ENCODE measurements at regions not wholly inside any gene's neighbourhood (a gene's known extent, or its start where the extent isn't known, plus 50 kb on each side); places are given as distances from the start of the nearest gene placed in this dataset.

DNA sequence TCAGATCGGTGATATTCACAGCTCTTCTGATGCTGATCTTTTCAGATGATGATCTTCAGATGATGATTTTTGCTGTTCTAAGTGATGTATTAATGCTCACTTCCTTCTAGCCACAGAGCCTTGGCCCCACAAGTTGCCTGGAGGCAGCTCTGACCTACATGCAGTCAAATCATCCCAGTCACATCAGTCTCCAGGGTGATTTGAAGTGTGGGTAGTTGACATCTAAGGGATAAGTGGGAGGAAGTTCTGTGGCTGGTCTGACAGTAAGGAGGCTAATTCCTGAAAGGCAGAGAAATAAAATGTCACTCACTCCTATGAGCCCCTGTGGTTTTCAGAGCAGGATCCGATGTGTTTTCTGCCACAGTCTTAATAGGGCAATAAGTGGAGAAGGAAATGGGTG lies 79.8 kb upstream of the RPL34 start:
- Histone ChIP-seq H3K4me1 (ENCODE audit: control insufficient read depth, insufficient read depth, low read length) (no peaks in the 10 kb centered on the region), H3K27me3 (ENCODE audit: control insufficient read depth, insufficient read depth, low read length, poor library complexity, severe bottlenecking) (no peaks in the 10 kb centered on the region), H3K9me3 (ENCODE audit: control insufficient read depth, low read length) (no peaks in the 10 kb centered on the region), H3K27ac (ENCODE audit: low read depth, low read length) (no peak overlapping the region), H3K4me3 (ENCODE audit: low read length) (no peak overlapping the region), H3K36me3 (ENCODE audit: control insufficient read depth, insufficient read depth, low read length) (no peaks in the 10 kb centered on the region), H3K9ac (ENCODE audit: extremely low read depth, low read length, poor library complexity, severe bottlenecking) (no peak overlapping the region)
- Mint-ChIP-seq H3K4me3 (no peak overlapping the region), H3K4me1 (no peaks in the 10 kb centered on the region), H3K36me3 (ENCODE audit: low read depth) (no peaks in the 10 kb centered on the region), H3K9me3 (no peaks in the 10 kb centered on the region), H3K27me3 (ENCODE audit: insufficient read depth) (no peaks in the 10 kb centered on the region), H3K27ac (no peak overlapping the region)
- DNase-seq: no peak
- TF ChIP-seq, protein P1, sequence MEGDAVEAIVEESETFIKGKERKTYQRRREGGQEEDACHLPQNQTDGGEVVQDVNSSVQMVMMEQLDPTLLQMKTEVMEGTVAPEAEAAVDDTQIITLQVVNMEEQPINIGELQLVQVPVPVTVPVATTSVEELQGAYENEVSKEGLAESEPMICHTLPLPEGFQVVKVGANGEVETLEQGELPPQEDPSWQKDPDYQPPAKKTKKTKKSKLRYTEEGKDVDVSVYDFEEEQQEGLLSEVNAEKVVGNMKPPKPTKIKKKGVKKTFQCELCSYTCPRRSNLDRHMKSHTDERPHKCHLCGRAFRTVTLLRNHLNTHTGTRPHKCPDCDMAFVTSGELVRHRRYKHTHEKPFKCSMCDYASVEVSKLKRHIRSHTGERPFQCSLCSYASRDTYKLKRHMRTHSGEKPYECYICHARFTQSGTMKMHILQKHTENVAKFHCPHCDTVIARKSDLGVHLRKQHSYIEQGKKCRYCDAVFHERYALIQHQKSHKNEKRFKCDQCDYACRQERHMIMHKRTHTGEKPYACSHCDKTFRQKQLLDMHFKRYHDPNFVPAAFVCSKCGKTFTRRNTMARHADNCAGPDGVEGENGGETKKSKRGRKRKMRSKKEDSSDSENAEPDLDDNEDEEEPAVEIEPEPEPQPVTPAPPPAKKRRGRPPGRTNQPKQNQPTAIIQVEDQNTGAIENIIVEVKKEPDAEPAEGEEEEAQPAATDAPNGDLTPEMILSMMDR (conservative IDR thresholded peaks at IDR 0.05): no peak
- WGBS, 2 experiments (ENCODE audit: insufficient coverage in 1 of 2, insufficient read length in 1 of 2): 62 to 88% methylated on average over 2 of the region's 2 CpGs

GRCh38 chr4:108536577-108536976 lies 83.8 kb upstream of the RPL34 start:
- H3K9me3 Mint-ChIP-seq: no peaks in the 10 kb centered on the region
- no peaks in the 10 kb centered on the region for H3K27me3 Mint-ChIP-seq (ENCODE audit: insufficient read depth)
- Histone ChIP-seq H3K9me3 (ENCODE audit: control insufficient read depth, low read length) (no peaks in the 10 kb centered on the region), H3K9ac (ENCODE audit: extremely low read depth, low read length, poor library complexity, severe bottlenecking) (no peak overlapping the region), H3K4me1 (ENCODE audit: control insufficient read depth, insufficient read depth, low read length) (peaks cover 2% of the 10 kb centered on the region), H3K36me3 (ENCODE audit: control insufficient read depth, insufficient read depth, low read length) (no peaks in the 10 kb centered on the region), H3K27ac (ENCODE audit: low read depth, low read length) (no peak overlapping the region), H3K27me3 (ENCODE audit: control insufficient read depth, insufficient read depth, low read length, poor library complexity, severe bottlenecking) (no peaks in the 10 kb centered on the region), H3K4me3 (ENCODE audit: low read length) (no peak overlapping the region)
- no peak for DNase-seq
- no peak overlapping the region for H3K27ac Mint-ChIP-seq
- no peaks in the 10 kb centered on the region for H3K36me3 Mint-ChIP-seq (ENCODE audit: low read depth)
- 88 to 98% methylated on average over 2 of the region's 2 CpGs for WGBS, 2 experiments (ENCODE audit: insufficient coverage in 1 of 2, insufficient read length in 1 of 2)
- no peak overlapping the region for H3K4me3 Mint-ChIP-seq
- TF ChIP-seq, protein P1 (conservative IDR thresholded peaks at IDR 0.05): no peak
- no peaks in the 10 kb centered on the region for H3K4me1 Mint-ChIP-seq

DNA sequence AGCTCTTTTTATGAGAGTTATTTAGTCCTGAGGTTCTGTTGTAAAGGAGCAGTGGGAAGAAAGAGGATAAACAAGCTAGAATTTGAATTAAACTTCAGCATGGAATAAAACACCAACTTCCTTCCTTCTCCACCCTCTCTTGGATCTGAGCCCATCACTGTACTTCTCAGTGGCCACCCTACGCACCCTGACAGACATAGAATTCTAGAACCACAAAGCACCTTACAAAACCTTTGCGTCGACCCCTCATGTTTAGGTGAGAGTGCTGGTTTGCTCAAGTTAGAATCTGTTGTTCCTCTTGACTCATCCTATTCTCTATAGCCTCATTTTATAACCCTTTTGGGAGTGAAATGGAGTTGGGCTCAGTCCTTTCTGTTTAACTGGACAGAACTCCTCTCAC lies 84.6 kb upstream of the RPL34 start:
- Mint-ChIP-seq H3K4me1 (no peaks in the 10 kb centered on the region), H3K36me3 (ENCODE audit: low read depth) (no peaks in the 10 kb centered on the region)

More for the DNA sequence above, 84.6 kb upstream of the RPL34 start:
- Mint-ChIP-seq H3K27ac (no peak overlapping the region), H3K27me3 (ENCODE audit: insufficient read depth) (no peaks in the 10 kb centered on the region), H3K4me3 (no peak overlapping the region), H3K9me3 (no peaks in the 10 kb centered on the region)
- Histone ChIP-seq H3K4me3 (ENCODE audit: low read length) (no peak overlapping the region), H3K9me3 (ENCODE audit: control insufficient read depth, low read length) (no peaks in the 10 kb centered on the region), H3K4me1 (ENCODE audit: control insufficient read depth, insufficient read depth, low read length) (peaks cover 2% of the 10 kb centered on the region), H3K27me3 (ENCODE audit: control insufficient read depth, insufficient read depth, low read length, poor library complexity, severe bottlenecking) (no peaks in the 10 kb centered on the region), H3K9ac (ENCODE audit: extremely low read depth, low read length, poor library complexity, severe bottlenecking) (no peak overlapping the region), H3K27ac (ENCODE audit: low read depth, low read length) (no peak overlapping the region), H3K36me3 (ENCODE audit: control insufficient read depth, insufficient read depth, low read length) (no peaks in the 10 kb centered on the region)
- WGBS, 2 experiments (ENCODE audit: insufficient coverage in 1 of 2, insufficient read length in 1 of 2): 90% methylated on average over 3 of the region's 3 CpGs; no CpG with 5 or more reads in 1 of the 2 experiments
- no peak for DNase-seq
- TF ChIP-seq, protein P1 (conservative IDR thresholded peaks at IDR 0.05): no peak

Measured in endodermal cell (in vitro differentiated cells).